Renal cortical epithelial cell (primary cell): ENCODE measurements at regions not wholly inside any gene's neighbourhood (a gene's known extent, or its start where the extent isn't known, plus 50 kb on each side); places are given as distances from the start of the nearest gene placed in this dataset.

Source experiments
- DNase-seq: peaks from one replicate; pipeline ENCODE4 v3.0.0-alpha.2; 2011; ENCODE audit warnings: low read depth

- DNase-seq = no peak
Measured at GRCh38 chr11:119828006-119828405, 99.0 kb upstream of the NECTIN1 start.

- no peak for DNase-seq
Measured at GRCh38 chr11:119827113-119827512, 98.1 kb upstream of the NECTIN1 start.

- no peak for DNase-seq
Measured at GRCh38 chr11:119823077-119823476, 94.1 kb upstream of the NECTIN1 start.

GRCh38 chr11:119816660-119817059, 87.7 kb upstream of the NECTIN1 start:
- DNase-seq = no peak

GRCh38 chr11:119814766-119815165, 85.8 kb upstream of the NECTIN1 start:
- DNase-seq = no peak

- DNase-seq = no peak
Measured at GRCh38 chr11:119810478-119811232, 81.7 kb upstream of the NECTIN1 start.

- DNase-seq = no peak
Measured at GRCh38 chr11:119809346-119809745, 80.3 kb upstream of the NECTIN1 start.

GRCh38 chr11:119808407-119809185, 79.6 kb upstream of the NECTIN1 start:
- no peak for DNase-seq

- no peak for DNase-seq
Measured at GRCh38 chr11:119807841-119808240, 78.8 kb upstream of the NECTIN1 start.

- no peak for DNase-seq
Measured at GRCh38 chr11:119807402-119807801, 78.4 kb upstream of the NECTIN1 start.

GRCh38 chr11:119806064-119806915, 77.3 kb upstream of the NECTIN1 start:
- DNase-seq = no peak

- no peak for DNase-seq
Measured at GRCh38 chr11:119805663-119806062, 76.7 kb upstream of the NECTIN1 start.

- DNase-seq = no peak
Measured at GRCh38 chr11:119804698-119805097, 75.7 kb upstream of the NECTIN1 start.

GRCh38 chr11:119803726-119804294, 74.8 kb upstream of the NECTIN1 start:
- no peak for DNase-seq

- DNase-seq = no peak
Measured at GRCh38 chr11:119803139-119803538, 74.1 kb upstream of the NECTIN1 start.

- no peak for DNase-seq
Measured at GRCh38 chr11:119802670-119803069, 73.7 kb upstream of the NECTIN1 start.

- DNase-seq = no peak
Measured at GRCh38 chr11:119800619-119801018, 71.6 kb upstream of the NECTIN1 start.

- no peak for DNase-seq
Measured at GRCh38 chr11:119800171-119800570, 71.2 kb upstream of the NECTIN1 start.

- DNase-seq = no peak
Measured at GRCh38 chr11:119798656-119799055, 69.7 kb upstream of the NECTIN1 start.

- DNase-seq = no peak
Measured at GRCh38 chr11:119797736-119798135, 68.7 kb upstream of the NECTIN1 start.

- no peak for DNase-seq
Measured at GRCh38 chr11:119797123-119797611, 68.2 kb upstream of the NECTIN1 start.
